DND-41 (cell line): ENCODE measurements at regions not wholly inside any gene's neighbourhood (a gene's known extent, or its start where the extent isn't known, plus 50 kb on each side); places are given as distances from the start of the nearest gene placed in this dataset.

Experiments
- CTCF ChIP-seq: IDR thresholded peaks from 2 replicates; pipeline ENCODE4 v1.5.1; 2012; ENCODE audit warnings: borderline replicate concordance, low read length, moderate library complexity, mild to moderate bottlenecking; ENCODE audit not compliant: poor library complexity, severe bottlenecking; ENCODE audit errors: extremely low read depth
- EZH2 ChIP-seq: IDR thresholded peaks from 3 replicates; pipeline ENCODE4 v1.6.1; 2012; ENCODE audit warnings: borderline replicate concordance, low read depth, mild to moderate bottlenecking, moderate library complexity, low read length, inconsistent platforms; ENCODE audit not compliant: severe bottlenecking

- TF ChIP-seq CTCF: no peak
- no peak for TF ChIP-seq EZH2
Observed at GRCh38 chrY:20998483-20998882, 242.6 kb downstream of the RPS4Y2 start.
